GM12865 (cell line): ENCODE measurements at regions not wholly inside any gene's neighbourhood (a gene's known extent, or its start where the extent isn't known, plus 50 kb on each side); places are given as distances from the start of the nearest gene placed in this dataset.

Experiments
- DNase-seq: peaks from one replicate; pipeline ENCODE4 v3.0.0; 2010; ENCODE audit warnings: low read depth
- H3K4me3 ChIP-seq: 2 replicates; pipeline ENCODE4 v1.5.1; 2011; ENCODE audit warnings: mild to moderate bottlenecking, low read depth, low read length, control low read depth
- CTCF ChIP-seq: IDR thresholded peaks from 2 replicates; pipeline ENCODE4 v1.5.1; 2011; ENCODE audit warnings: low read length, control low read depth, low read depth, inconsistent platforms; ENCODE audit not compliant: insufficient read depth; ENCODE audit errors: missing control alignments

- no peak overlapping the region for H3K4me3 ChIP-seq
- DNase-seq = no peak
- TF ChIP-seq CTCF = no peak
Observed at GRCh38 chr16:79337906-79338305, 262.6 kb downstream of the MAF start.

DNA sequence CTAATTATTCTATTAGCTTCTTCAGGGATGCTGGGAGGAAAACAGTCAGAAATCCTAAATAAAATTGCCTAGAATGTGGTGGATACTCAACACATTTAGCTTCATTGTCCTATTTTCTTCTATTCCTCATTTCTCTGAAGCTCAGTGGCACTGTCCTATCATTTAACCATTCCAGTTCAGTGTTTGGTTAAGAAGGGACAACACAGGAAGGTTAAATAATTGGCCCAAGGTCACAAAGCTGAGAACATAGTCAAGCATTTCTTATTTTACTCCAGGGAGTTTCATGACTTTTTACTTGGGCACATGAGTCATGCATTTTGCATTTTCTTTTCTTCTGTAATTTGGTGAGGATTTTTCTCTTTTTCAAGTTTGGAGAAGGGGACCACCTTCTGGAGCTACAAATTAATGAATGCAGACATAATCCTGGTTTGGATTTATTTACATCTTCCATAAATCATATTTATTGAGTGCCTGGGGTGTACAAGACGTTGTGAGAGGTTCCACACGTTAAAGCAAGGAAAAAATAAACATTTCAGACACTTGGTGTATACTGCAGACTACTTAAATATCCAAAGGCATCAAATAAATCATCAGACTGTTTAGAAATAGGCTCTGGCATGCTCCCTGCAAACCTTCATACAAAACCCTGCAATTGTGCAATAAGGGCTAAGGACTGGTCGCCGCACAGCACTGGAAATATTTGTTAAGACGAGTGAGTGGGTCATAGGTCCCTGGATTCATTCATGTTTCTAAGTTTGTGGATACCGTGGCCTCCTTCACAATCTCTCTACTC is 263.9 kb downstream of the MAF start:
- no peak for DNase-seq
- H3K4me3 ChIP-seq = no peak overlapping the region
- TF ChIP-seq CTCF = no peak

- no peak for DNase-seq
- no peak overlapping the region for H3K4me3 ChIP-seq
- peak; percentile 32 for TF ChIP-seq CTCF
Observed at GRCh38 chr16:79334127-79334526, 266.4 kb downstream of the MAF start.

GRCh38 chr16:79331066-79331465 is 269.5 kb downstream of the MAF start:
- TF ChIP-seq CTCF = no peak
- DNase-seq = no peak

GRCh38 chr16:79329967-79330366 is 270.6 kb downstream of the MAF start:
- no peak for TF ChIP-seq CTCF
- no peak overlapping the region for H3K4me3 ChIP-seq
- no peak for DNase-seq

More at GRCh38 chr16:79331066-79331465, 269.5 kb downstream of the MAF start:
- no peak overlapping the region for H3K4me3 ChIP-seq

DNA sequence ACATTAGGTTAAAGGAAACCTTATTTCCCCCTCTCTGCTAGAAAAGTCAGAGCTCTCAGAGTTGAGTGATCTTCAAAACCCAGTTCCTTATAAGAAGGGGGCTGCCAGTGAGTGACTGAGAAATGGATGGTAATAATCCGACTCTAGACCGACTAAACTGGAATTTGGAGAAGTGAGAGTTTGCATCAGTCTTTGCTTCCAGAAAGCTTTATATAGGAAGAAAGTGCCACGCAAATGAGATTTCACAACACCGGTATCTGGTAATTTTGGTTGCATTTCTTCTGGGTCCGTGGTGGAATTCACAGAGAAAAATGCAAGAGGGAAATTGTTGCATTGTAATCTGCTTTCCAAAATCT is 271.4 kb downstream of the MAF start:
- no peak for TF ChIP-seq CTCF
- no peak overlapping the region for H3K4me3 ChIP-seq
- no peak for DNase-seq
